Body of pancreas (tissue), 4 donors: ENCODE measurements at regions not wholly inside any gene's neighbourhood (a gene's known extent, or its start where the extent isn't known, plus 50 kb on each side); places are given as distances from the start of the nearest gene placed in this dataset.

ENCODE experiments used
- ATAC-seq: fragments of 150-250 bp; one replicate; pipeline ENCODE4 v1.9.1; 2016
- DNase-seq, 4 donors: peaks; one replicate each; pipeline ENCODE4 v3.0.0-alpha.2; 2019
- H3K27ac ChIP-seq, 4 donors: fragments of 200-600 bp; sonication (generic); 1 replicate in 3 of 4; 2 replicates in 1 of 4; pipeline versions ENCODE4 v1.5.1 to v1.6.1; 2016 to 2019; ENCODE audit warnings: mild to moderate bottlenecking in 1 of 4, mixed read lengths in 1 of 4, moderate library complexity in 1 of 4
- H3K27me3 ChIP-seq, 2 donors: fragments of 200-600 bp; sonication (generic); one replicate each; pipeline ENCODE4 v1.6.0; 2016; ENCODE audit warnings: mild to moderate bottlenecking in 1 of 2
- H3K36me3 ChIP-seq, 2 donors: fragments of 200-600 bp; sonication (generic); replicated peaks in 1 of 2; 2 replicates each; pipeline ENCODE4 v1.5.1; 2016; ENCODE audit warnings: low read depth in 2 of 2; ENCODE audit not compliant: insufficient read depth in 1 of 2
- H3K4me1 ChIP-seq: fragments of 200-600 bp; sonication (generic); one replicate; pipeline ENCODE4 v1.6.0; 2016
- H3K4me3 ChIP-seq, 2 donors: fragments of 200-600 bp; sonication (generic); 1 replicate in 1 of 2; 2 replicates in 1 of 2; pipeline ENCODE4 v1.5.1; 2016 to 2019
- H3K9me3 ChIP-seq, 3 donors: fragments of 200-600 bp; sonication (generic); 1 replicate in 2 of 3; 2 replicates in 1 of 3; pipeline ENCODE4 v1.5.1; 2016
- POLR2A ChIP-seq, 3 donors: fragments of 450-650 bp; IDR thresholded peaks; one replicate each; pipeline ENCODE4 v1.6.1; 2016; ENCODE audit warnings: antibody characterized with exemption in 3 of 3, mild to moderate bottlenecking in 2 of 3
- WGBS, 2 donors: methylation state at CpG; one replicate each; pipeline ENCODE4 v1.1.5; 2017; 5-methylcytosine and 5-hydroxymethylcytosine counted together
- intact Hi-C: fragments of 100-400 bp; cut with DNase I; formaldehyde crosslinking; loops from one replicate; pipeline ENCODE4 v1.15.1; 2023
- TF ChIP-seq, protein P1 (sequence below), 7 experiments: fragments of 450-650 bp in 4 of 7; fragments of 200-600 bp in 3 of 7; sonication (generic) in 3 of 7; IDR thresholded peaks; one replicate each; pipeline ENCODE4 v1.5.1; 2016 to 2019; ENCODE audit warnings: antibody characterized with exemption in 7 of 7

DNA sequence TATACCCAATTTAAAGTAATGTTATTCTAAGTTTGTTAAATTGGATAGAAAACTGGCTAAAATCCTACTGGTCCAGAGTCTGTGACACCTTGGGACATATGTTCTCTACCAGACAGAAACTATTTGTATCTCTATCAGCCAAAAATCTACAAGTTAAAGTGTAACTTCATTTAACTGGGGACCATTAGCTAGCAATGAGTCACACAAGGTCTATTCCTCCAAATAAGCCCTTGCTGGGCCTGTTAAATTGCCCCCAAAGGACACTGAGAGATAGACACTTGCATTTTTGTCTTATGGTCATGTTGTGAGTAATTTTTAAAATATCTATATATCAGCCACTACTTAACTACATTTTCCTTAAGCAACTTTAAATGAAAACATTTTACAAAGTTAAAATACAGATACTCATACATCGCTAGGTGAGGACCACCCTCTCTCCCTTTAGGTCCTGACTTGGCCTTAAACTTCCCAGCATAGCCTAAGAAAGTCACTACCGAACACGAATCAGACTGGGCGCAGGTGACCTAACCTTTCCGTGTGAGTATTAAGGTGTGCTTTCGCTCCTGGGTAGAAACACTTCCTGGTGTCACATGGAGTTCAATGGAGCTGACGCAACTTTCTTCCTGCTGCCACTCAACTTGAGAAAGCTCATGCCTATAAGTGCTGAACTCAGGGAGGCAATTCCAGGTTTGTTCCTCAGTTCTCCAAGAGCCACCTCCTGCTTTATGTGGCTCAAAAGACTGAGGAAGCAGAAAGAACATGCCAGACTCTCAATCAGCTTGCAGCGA lies 249.1 kb downstream of the DIRAS2 start:
- TF ChIP-seq POLR2A (IDR thresholded peaks at IDR 0.05): no peak
- TF ChIP-seq, protein P1, sequence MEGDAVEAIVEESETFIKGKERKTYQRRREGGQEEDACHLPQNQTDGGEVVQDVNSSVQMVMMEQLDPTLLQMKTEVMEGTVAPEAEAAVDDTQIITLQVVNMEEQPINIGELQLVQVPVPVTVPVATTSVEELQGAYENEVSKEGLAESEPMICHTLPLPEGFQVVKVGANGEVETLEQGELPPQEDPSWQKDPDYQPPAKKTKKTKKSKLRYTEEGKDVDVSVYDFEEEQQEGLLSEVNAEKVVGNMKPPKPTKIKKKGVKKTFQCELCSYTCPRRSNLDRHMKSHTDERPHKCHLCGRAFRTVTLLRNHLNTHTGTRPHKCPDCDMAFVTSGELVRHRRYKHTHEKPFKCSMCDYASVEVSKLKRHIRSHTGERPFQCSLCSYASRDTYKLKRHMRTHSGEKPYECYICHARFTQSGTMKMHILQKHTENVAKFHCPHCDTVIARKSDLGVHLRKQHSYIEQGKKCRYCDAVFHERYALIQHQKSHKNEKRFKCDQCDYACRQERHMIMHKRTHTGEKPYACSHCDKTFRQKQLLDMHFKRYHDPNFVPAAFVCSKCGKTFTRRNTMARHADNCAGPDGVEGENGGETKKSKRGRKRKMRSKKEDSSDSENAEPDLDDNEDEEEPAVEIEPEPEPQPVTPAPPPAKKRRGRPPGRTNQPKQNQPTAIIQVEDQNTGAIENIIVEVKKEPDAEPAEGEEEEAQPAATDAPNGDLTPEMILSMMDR (IDR thresholded peaks at IDR 0.05): no peak
- no peaks in the 10 kb centered on the region for H3K9me3 ChIP-seq
- intact Hi-C loops: no loop called here
- H3K4me3 ChIP-seq: no peak overlapping the region
- H3K27ac ChIP-seq: peak overlapping the region in 2 of 4 donors; percentile 7 to 41
- DNase-seq (peak; percentile 15 to 33 (median 18)), ATAC-seq (peak; percentile 68)
- H3K4me1 ChIP-seq: no peaks in the 10 kb centered on the region
- WGBS, 2 donors: 87 to 88% methylated on average over 6 to 8 of the region's 8 CpGs
- H3K36me3 ChIP-seq: no peaks in the 10 kb centered on the region
- H3K27me3 ChIP-seq: no peaks in the 10 kb centered on the region

DNA sequence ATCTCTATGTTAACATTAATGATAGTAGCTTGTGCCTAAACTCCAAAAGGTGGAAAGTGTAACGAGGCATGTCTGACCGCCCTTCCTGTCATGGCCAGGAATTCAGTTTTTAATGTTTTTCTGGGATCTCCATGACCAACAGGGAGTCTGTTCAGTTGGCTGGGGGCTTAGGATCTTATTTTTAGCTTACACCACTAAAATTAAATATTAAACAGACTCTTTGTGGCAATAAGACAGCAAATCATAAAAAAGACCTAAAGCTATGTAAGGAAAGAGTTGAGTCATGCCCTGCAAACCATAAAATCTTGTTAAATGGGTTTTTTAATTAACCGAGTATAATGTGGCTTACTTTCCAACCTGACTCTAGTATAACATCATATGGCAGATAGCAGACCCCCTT lies 247.8 kb downstream of the DIRAS2 start:
- ATAC-seq (no peak), DNase-seq (no peak)
- no peak overlapping the region for H3K27ac ChIP-seq
- H3K27me3 ChIP-seq: no peaks in the 10 kb centered on the region
- H3K9me3 ChIP-seq: no peaks in the 10 kb centered on the region
- WGBS, 2 donors: 82 to 84% methylated on average over 3 of the region's 3 CpGs
- intact Hi-C loops: no loop called here
- H3K4me3 ChIP-seq: no peak overlapping the region
- no peaks in the 10 kb centered on the region for H3K4me1 ChIP-seq
- no peaks in the 10 kb centered on the region for H3K36me3 ChIP-seq
- no peak for TF ChIP-seq POLR2A (IDR thresholded peaks at IDR 0.05)
- TF ChIP-seq, protein P1 (IDR thresholded peaks at IDR 0.05): no peak

- no peak overlapping the region for H3K4me3 ChIP-seq
- H3K4me1 ChIP-seq: no peaks in the 10 kb centered on the region
- no peaks in the 10 kb centered on the region for H3K9me3 ChIP-seq
- WGBS, 2 donors: 74 to 79% methylated on average over 6 of the region's 6 CpGs
- ATAC-seq (no peak), DNase-seq (no peak)
- no peaks in the 10 kb centered on the region for H3K27me3 ChIP-seq
- no peaks in the 10 kb centered on the region for H3K36me3 ChIP-seq
- H3K27ac ChIP-seq: no peak overlapping the region
- TF ChIP-seq, protein P1 (IDR thresholded peaks at IDR 0.05): no peak
- TF ChIP-seq POLR2A (IDR thresholded peaks at IDR 0.05): no peak
- intact Hi-C loops: no loop called here
These were observed 242.5 kb downstream of the DIRAS2 start for GRCh38 chr9:90400091-90400490.

DNA sequence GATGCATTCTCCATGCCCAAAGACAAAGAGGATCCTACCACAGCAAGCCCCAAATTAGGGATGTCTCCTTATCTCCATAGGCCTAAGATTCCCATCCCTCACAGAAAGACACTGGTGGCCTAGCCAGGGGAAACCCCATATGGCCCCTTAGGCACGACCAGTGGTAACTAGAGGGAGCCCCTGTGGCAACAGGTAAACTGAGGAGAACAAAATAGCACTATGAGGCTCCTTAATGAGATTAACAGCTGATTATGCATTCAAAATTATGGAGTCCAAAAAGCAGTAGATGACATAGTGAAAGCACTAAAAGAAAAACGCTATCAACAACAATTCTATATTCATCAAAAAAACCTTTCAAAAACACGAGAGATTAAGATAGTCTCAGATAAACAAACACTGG lies 234.0 kb downstream of the DIRAS2 start:
- intact Hi-C loops: no loop called here
- ATAC-seq: no peak
- Histone ChIP-seq H3K36me3 (no peaks in the 10 kb centered on the region), H3K27ac (no peak overlapping the region), H3K4me3 (no peak overlapping the region), H3K27me3 (no peaks in the 10 kb centered on the region), H3K4me1 (no peaks in the 10 kb centered on the region), H3K9me3 (peaks cover 0 to 6% (median 0%) of the 10 kb centered on the region in 3 donors)
- TF ChIP-seq POLR2A (IDR thresholded peaks at IDR 0.05): no peak
- TF ChIP-seq, protein P1 (IDR thresholded peaks at IDR 0.05): no peak
- 68 to 69% methylated on average over 3 of the region's 3 CpGs for WGBS, 2 donors
- no peak for DNase-seq
